Activated effector memory CD4-positive, alpha-beta T cell treated with anti-CD3 and anti-CD28 coated beads, Interleukin-2, amount 50 U/mL, for 16 hours (primary cell): ENCODE measurements at regions not wholly inside any gene's neighbourhood (a gene's known extent, or its start where the extent isn't known, plus 50 kb on each side); places are given as distances from the start of the nearest gene placed in this dataset.

Source experiments
- DNase-seq: peaks from one replicate; pipeline ENCODE4 v3.0.0-alpha.2; 2020

DNA sequence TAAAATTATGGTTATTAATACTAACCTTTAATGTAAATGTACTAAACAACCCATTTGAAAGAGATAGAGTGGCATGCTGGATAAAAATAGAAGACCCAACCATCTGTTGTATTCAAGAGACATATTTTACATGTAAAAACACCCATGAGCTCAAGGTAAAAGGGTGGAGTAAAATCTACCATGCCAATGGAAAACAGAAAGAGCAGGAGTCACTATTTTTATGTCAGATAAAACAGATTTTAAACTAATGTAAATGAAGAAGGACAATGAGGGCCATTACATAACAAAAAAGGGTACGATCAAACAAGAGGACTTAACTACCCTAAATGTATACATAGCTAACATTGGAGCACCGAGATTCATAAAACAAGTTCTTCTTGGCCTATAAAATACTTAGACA, 66.3 kb downstream of the ITM2A start:
- no peak for DNase-seq

DNA sequence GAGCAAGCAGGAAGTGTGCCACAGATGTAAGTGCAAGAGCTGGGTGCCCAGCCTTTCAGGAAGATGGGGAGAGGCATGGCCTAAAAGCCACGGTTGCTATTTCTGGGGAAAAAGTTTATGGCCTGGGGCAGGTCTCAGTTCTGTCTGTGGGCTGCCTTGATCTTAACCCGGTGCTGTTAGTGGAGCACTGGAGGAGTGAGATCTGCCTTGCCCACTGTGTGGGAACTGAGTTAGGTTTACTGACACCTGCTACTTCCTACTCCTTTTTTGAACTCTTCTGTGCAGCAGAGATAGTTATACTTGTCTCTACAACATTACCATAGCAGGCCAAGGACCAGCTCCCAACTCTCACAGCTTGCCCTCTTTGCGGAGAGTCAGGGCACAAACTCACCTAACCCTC, 76.5 kb downstream of the ITM2A start:
- no peak for DNase-seq

DNA sequence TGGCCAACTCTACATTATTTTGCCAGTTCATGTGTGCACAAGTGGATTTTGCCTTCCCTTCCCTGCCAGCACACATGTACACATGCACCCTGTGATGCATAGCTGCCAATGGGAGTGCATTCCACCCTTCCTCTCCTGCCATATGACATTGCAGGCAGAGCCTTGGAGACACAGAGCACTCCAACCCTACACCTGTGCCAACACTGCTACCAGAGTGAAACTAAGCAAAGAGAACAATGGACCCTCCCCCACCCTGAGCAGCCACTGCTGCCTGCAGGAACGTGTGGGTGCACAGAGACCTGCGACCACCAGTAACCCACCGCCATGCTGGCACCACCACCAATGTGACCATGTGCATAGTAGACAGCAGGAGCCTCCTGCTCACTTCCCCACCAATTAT, 78.4 kb downstream of the ITM2A start:
- DNase-seq: no peak

DNA sequence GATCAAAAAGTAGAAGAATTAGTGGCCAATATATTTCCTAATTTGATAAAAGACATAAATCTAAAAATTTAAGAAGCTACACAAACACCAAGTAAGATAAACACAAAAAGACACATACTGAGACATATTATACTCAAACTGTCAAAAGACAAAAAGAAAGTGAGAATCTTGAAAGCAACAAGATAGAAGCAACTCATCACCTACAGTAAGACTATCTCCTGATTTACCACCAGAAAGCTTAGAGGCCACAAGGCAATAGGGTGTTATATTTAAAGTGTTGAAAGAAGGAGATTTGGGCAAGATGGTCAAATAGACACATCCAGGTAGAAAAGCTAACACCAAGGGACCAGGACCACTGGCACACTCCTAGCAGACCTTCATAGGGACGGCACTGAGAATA, 79.4 kb downstream of the ITM2A start:
- no peak for DNase-seq

DNA sequence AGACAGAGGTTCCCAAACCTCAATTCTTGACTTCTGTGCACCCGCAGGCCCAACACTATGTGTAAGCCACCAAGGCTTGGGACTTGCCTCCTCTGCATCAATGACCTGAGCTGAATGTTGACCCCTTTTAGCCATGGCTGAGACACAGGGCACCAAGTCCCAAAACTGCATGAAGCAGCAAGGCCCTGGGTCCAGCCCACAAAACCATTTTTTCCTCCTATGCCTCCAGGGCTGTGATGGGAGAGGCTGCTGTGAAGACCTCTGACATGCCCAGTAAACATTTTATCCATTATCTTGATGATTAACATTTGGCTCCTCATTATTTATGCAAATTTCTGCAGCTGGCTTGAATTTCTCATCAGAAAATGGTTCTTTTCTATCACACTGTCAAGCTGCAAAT, 85.4 kb downstream of the ITM2A start:
- DNase-seq: no peak

DNA sequence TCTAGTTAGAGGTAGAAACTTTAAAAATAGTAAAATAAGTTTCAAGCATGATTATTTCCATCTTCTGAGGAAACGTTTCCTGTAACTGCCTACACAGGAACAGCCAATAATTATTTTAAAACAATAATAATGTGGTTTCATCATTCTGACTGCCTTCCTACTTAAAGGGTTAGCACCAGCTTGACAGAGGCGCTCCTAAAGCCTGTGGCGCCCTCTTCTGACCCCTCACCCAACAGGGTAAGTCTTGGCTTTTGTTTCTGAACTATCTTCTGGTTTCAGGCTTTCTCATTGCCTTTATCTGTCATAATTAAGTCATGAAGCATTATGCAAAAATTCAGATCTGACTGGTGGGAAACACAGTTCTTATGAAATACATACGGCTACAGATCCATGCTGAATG, 96.7 kb downstream of the ITM2A start:
- DNase-seq: peak; percentile 90

DNA sequence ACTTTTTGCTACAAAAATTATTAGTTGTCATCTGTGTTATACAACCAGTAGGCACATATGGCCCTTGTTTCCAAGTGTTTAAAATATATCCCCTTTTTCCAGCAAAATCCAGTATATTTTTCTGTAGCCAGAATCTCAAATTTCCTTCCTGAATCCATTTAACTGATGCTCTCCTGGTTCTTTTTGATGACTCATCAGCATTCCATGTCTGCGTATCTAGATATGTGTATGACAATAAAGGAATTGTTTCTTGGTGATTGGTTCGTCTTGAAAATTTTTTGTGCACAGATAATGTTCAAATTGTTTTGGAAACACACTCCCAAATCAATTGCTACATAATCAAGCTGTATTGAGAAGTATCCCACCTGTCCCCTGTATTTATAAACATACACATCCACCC, 98.3 kb downstream of the ITM2A start:
- no peak for DNase-seq

DNA sequence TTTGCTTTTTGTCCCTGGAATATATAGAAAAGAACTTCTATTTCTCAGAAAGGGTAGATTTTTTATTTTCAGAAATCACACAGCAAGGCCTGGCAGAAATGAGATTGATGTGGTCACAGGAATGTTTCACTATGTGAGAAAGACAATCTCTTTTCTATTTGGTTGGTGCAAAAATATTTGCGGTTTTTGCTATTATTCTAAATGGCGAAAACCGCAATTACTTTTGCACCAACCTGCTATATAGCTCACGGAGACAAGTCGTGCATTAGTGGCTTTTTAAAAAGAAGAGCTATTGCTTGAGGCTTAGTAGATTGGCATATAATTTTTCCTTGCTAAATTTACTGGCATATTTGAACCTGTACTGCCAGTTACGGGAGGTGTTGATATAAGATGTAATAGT, 100.4 kb downstream of the ITM2A start:
- no peak for DNase-seq

DNA sequence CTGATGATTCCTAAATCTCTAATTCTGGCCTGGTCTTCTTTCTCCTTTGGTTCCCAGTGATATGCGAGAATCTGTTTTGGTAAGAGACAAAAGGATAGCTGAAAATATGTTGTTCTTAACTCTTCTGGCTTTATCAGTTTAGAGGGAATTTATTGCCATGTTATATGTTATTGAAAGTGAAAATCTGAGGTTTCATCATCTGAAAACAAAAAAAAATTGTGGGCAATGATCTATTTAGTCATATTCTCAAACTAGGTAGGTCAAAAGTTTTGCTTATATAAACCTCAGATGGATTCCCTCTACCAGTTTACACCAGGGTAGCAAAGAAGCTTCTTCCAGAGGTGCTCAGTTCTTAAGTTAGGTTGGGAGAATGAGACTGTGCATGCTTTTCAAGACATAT, 103.6 kb downstream of the ITM2A start:
- no peak for DNase-seq

DNA sequence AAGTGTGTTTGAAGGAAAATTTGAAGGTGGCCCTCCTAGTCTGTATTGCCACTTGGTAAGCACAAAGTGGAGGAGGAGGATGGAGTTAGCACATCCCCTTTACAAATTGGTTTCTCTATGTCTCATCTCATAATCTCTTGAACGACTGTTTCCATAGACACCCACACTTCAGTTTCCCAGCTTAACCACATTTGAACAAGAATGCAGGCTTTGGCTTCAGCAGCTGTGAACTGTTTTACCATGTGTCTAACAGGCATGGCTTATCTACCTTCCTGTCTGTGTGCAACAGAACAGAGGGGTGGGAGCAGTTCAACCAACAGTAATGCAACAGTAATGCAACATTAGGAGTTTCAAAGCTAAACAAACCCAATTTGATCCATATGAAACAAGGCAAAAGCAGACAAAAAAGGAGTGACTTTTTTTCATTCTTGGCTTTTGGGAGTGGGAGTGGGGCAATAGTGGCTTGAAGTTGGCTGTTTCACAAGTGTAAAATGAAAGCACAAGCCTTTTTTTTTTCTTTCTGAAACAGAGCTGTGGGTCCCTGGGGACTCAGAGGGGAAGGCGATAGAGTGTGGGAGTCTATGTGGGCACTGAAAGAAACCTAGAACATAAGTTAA, 108.0 kb downstream of the ITM2A start:
- peak; percentile 65 for DNase-seq

DNA sequence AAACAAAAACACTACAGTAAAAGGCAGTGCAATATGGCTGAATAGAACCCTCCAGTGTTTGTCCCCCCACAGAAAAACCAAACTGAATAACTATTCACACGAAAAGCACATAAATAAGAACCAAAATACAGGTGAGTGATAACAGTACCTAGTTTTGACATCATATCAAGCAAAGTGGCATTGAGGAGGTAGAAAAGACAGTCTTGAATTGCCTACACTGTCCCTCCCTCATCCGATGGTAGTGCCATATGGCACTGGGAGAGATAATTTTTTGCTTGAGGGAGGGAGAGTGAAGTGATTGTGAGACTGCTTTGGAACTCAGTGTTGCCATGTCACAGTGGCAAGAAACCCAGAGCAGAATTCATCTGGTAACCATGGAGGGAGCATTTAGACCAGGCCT, 99.2 kb downstream of the GPR174 start:
- no peak for DNase-seq

DNA sequence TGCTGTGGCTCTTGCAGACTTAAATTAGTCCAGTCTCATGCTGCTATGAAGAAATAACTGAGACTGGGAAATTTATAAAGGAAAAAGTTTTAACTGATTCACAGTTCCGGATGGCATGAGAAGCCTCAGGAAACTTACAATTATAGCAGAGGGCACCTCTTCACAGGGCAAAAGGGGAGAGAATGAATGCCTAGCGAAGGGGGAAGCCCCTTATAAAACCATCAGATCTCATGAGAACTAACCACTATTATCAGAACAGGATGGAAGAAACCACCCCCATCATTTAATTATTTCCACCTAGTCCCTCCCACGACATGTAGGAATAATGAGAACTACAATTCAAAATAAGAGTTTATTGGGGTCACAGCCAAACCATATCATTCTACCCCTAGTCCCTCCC, 91.4 kb downstream of the GPR174 start:
- DNase-seq: no peak

DNA sequence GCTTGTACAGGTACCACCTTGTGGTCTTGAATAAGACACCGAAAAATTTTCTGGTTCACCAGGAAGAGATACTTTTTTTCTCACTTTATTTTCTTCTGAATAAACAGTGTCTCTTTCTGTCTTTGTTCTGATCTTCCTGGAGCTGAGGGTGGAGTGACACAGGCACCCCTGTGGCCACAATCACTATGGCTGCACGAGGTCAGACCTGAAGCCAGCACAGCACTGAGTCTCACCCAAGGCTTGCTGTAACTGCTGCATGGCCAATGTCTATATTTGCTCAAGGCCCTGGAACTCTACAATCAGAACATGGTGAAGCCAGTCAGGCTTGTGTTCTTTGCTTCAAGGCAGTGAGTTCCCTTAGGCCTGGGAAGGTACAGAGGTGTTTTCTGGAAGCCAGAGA, 87.2 kb downstream of the GPR174 start:
- DNase-seq: no peak
